Endothelial cell of umbilical vein (primary cell): ENCODE measurements at regions not wholly inside any gene's neighbourhood (a gene's known extent, or its start where the extent isn't known, plus 50 kb on each side); places are given as distances from the start of the nearest gene placed in this dataset.

Experiments used
- BruUV-seq: library from RNA; stranded (reverse); fragments of 400-500 nt; replicated peaks from 2 replicates; lab custom pipeline; 2021; lab: Mats Ljungman, UMichigan
- CTCF ChIA-PET: fragments of 300-600, 350-600 bp; sonication (Branson Sonifier 250); formaldehyde crosslinking; loops from one replicate; lab custom pipeline; 2021; ENCODE audit warnings: antibody characterized with exemption, inconsistent platforms; lab: Charles Lee
- POLR2A ChIA-PET: fragments of 300-600, 350-600 bp; sonication (Branson Sonifier 250); formaldehyde crosslinking; loops from one replicate; lab custom pipeline; 2021; ENCODE audit warnings: antibody characterized with exemption, inconsistent platforms; lab: Charles Lee
- DNase-seq: peaks from one replicate; pipeline ENCODE4 v3.0.0-alpha.2; 2011; ENCODE audit warnings: low read depth, low spot score
- FAIRE-seq: peaks from 2 replicates; lab custom pipeline; 2011; peaks lifted over from hg19 to GRCh38; lab: Jason Lieb, UNC
- H2AFZ ChIP-seq: 2 replicates; pipeline ENCODE4 v1.6.0; 2012; ENCODE audit warnings: low read depth, low read length, control low read depth, inconsistent platforms
- H3K27ac ChIP-seq: 2 replicates; pipeline ENCODE4 v1.5.1; 2011; ENCODE audit warnings: low read depth, mild to moderate bottlenecking, control low read depth, low read length, moderate library complexity; ENCODE audit not compliant: insufficient read depth
- H3K27me3 ChIP-seq, 2 experiments: 2 replicates each; pipeline versions ENCODE4 v1.6.0 to v1.6.1; 2011; ENCODE audit warnings: low read length in 2 of 2, mixed read lengths in 1 of 2; ENCODE audit not compliant: control insufficient read depth in 2 of 2, insufficient read depth in 2 of 2
- H3K36me3 ChIP-seq, 2 experiments: 2 replicates in 1 of 2; 3 replicates in 1 of 2; pipeline ENCODE4 v1.5.1; 2011; ENCODE audit warnings: low read length in 2 of 2, mild to moderate bottlenecking in 1 of 2, moderate library complexity in 1 of 2; ENCODE audit not compliant: control insufficient read depth in 2 of 2, insufficient read depth in 2 of 2; ENCODE audit errors: extremely low read depth in 1 of 2
- H3K4me1 ChIP-seq: 3 replicates; pipeline ENCODE4 v1.5.1; 2011; ENCODE audit warnings: mild to moderate bottlenecking, low read length; ENCODE audit not compliant: control insufficient read depth, insufficient read depth; ENCODE audit errors: extremely low read depth
- H3K4me2 ChIP-seq: 2 replicates; pipeline ENCODE4 v1.6.1; 2011; ENCODE audit warnings: low read length, control low read depth, mixed read lengths; ENCODE audit not compliant: insufficient read depth
- H3K4me3 ChIP-seq, 3 experiments: fragments of 200-600 bp in 1 of 3; sonication (generic), shearing (Covaris generic) in 1 of 3; replicated peaks in 1 of 3; 2 replicates each; pipeline ENCODE4 v1.5.1; 2011 to 2016; ENCODE audit warnings: control low read depth in 3 of 3, low read length in 3 of 3, mild to moderate bottlenecking in 2 of 3, inconsistent platforms in 1 of 3, low read depth in 1 of 3, moderate library complexity in 1 of 3; ENCODE audit not compliant: insufficient read depth in 1 of 3
- H3K79me2 ChIP-seq: 2 replicates; pipeline ENCODE4 v1.6.0; 2012; ENCODE audit warnings: low read length, inconsistent platforms; ENCODE audit not compliant: control insufficient read depth, insufficient read depth
- H3K9ac ChIP-seq: replicated peaks from 2 replicates; pipeline ENCODE3; 2011; ENCODE audit warnings: low read length, control low read depth; ENCODE audit not compliant: insufficient read depth; ENCODE audit errors: extremely low read depth
- H3K9me1 ChIP-seq: replicated peaks from 3 replicates; pipeline ENCODE4 v1.6.0; 2011; ENCODE audit warnings: mild to moderate bottlenecking, low read length; ENCODE audit not compliant: control insufficient read depth, insufficient read depth; ENCODE audit errors: extremely low read depth
- H3K9me3 ChIP-seq: replicated peaks from 2 replicates; pipeline ENCODE4 v1.5.1; 2012; ENCODE audit warnings: low read length, inconsistent platforms; ENCODE audit not compliant: control insufficient read depth, insufficient read depth
- H4K20me1 ChIP-seq: replicated peaks from 2 replicates; pipeline ENCODE3; 2011; ENCODE audit warnings: mild to moderate bottlenecking, low read length; ENCODE audit not compliant: control insufficient read depth, insufficient read depth; ENCODE audit errors: extremely low read depth
- CTCF ChIP-seq, 2 donors: IDR thresholded peaks; 1 replicate in 1 of 2; 2 replicates in 1 of 2; pipeline ENCODE4 v1.5.1; 2011; ENCODE audit warnings: low read length in 2 of 2, mild to moderate bottlenecking in 2 of 2, moderate library complexity in 2 of 2, control low read depth in 1 of 2, inconsistent platforms in 1 of 2, low read depth in 1 of 2; ENCODE audit not compliant: insufficient read depth in 1 of 2; ENCODE audit errors: extremely low read depth in 1 of 2
- EZH2 ChIP-seq: IDR thresholded peaks from 2 replicates; pipeline ENCODE4 v1.6.1; 2012; ENCODE audit warnings: borderline replicate concordance, low read depth, mild to moderate bottlenecking, moderate library complexity, low read length, inconsistent platforms; ENCODE audit not compliant: severe bottlenecking
- FOS ChIP-seq: IDR thresholded peaks from 2 replicates; pipeline ENCODE4 v1.6.1; 2011; ENCODE audit warnings: mild to moderate bottlenecking, low read length, moderate library complexity, borderline replicate concordance; ENCODE audit not compliant: insufficient read depth
- GATA2 ChIP-seq: IDR thresholded peaks from 2 replicates; pipeline ENCODE4 v1.7.0; 2011; ENCODE audit warnings: low read depth, mild to moderate bottlenecking, moderate library complexity, mixed read lengths, low read length; ENCODE audit not compliant: insufficient read length, insufficient read depth
- JUN ChIP-seq: IDR thresholded peaks from 2 replicates; pipeline ENCODE4 v1.6.1; 2011; ENCODE audit warnings: borderline replicate concordance, low read depth; ENCODE audit not compliant: insufficient read length, insufficient read depth
- MAX ChIP-seq: IDR thresholded peaks from 2 replicates; pipeline ENCODE4 v1.6.1; 2011; ENCODE audit not compliant: insufficient read depth, insufficient read length
- MYC ChIP-seq: IDR thresholded peaks from one replicate; pipeline ENCODE4 v1.6.1; 2011; ENCODE audit warnings: mild to moderate bottlenecking, low read depth, low read length
- POLR2A ChIP-seq: IDR thresholded peaks from 2 replicates; pipeline ENCODE4 v1.6.1; 2012; ENCODE audit warnings: low read depth, mild to moderate bottlenecking, control low read depth, low read length
- POLR2AphosphoS5 ChIP-seq: IDR thresholded peaks from 2 replicates; pipeline ENCODE4 v1.6.1; 2012; ENCODE audit warnings: low read depth, mild to moderate bottlenecking, control low read depth, low read length, moderate library complexity; ENCODE audit not compliant: insufficient read depth
- dilution Hi-C: fragments of 300-500 bp; cut with MboI; formaldehyde crosslinking; loops from one replicate; pipeline ENCODE4 v1.15.0; 2019; ENCODE audit warnings: low sequenced_read_pairs; ENCODE audit not compliant: extremely low pct_ligation_motif_present
- intact Hi-C: fragments of 100-400 bp; cut with micrococcal nuclease; formaldehyde crosslinking; loops from one replicate; pipeline ENCODE4 v1.10.0; 2022

- peaks cover 0 to 1% of the 10 kb centered on the region in 2 experiments for H3K27me3 ChIP-seq
- no peak overlapping the region for H2AFZ ChIP-seq
- TF ChIP-seq POLR2A (no peak), EZH2 (no peak), FOS (no peak), MAX (no peak), GATA2 (no peak), MYC (no peak), CTCF (IDR thresholded peaks at IDR 0.05; ENCODE audit: extremely low read depth in 1 of 2, insufficient read depth in 1 of 2, low read depth in 1 of 2, low read length in 2 of 2) (no peak), POLR2AphosphoS5 (no peak), JUN (no peak)
- no peak overlapping the region for H3K27ac ChIP-seq
- intact Hi-C loops = no loop called here
- dilution Hi-C loops = no loop called here
- H3K36me3 ChIP-seq = no peaks in the 10 kb centered on the region
- H3K9ac ChIP-seq = no peak overlapping the region
- BruUV-seq = no TSS peak
- CTCF ChIA-PET = interaction anchor here (1.2 to 1.4 kb wide), 2 partner anchors 134 to 141 kb away, joined by 3 read pairs; no protein-coding TSS in a partner anchor
- H3K79me2 ChIP-seq = no peaks in the 10 kb centered on the region
- POLR2A ChIA-PET = no interaction called here
- no peaks in the 10 kb centered on the region for H3K9me1 ChIP-seq
- no peaks in the 10 kb centered on the region for H3K9me3 ChIP-seq
- H3K4me1 ChIP-seq = no peaks in the 10 kb centered on the region
- no peaks in the 10 kb centered on the region for H4K20me1 ChIP-seq
- no peak for DNase-seq
- no peak overlapping the region for H3K4me2 ChIP-seq
- H3K4me3 ChIP-seq = no peak overlapping the region
- FAIRE-seq = no peak
Observed at GRCh38 chr7:59079-60016, 133.0 kb upstream of the FAM20C start.
